ENCODE measurements at regions not wholly inside any gene's neighbourhood (a gene's known extent, or its start where the extent isn't known, plus 50 kb on each side); places are given as distances from the start of the nearest gene placed in this dataset.

DNA sequence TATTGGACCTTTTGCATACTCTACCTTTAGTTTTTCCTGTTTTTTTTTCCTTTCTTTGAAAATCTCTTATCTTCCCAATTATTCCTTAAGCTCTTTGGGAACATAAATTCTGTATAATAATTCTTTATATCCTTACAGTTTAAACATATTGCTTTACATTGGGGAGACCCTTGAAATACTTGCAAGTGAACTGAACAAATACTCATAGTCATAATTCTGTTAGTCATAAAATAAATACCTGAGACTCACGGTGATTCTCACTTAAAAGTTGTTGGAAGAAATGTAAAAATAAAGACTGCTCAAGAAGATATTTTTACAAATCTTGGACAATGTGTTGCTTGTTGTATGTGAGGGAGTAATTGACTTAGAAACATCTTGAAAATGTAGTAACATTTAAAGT is 515.2 kb upstream of the POT1 start:
- TF ChIP-seq, protein P1, sequence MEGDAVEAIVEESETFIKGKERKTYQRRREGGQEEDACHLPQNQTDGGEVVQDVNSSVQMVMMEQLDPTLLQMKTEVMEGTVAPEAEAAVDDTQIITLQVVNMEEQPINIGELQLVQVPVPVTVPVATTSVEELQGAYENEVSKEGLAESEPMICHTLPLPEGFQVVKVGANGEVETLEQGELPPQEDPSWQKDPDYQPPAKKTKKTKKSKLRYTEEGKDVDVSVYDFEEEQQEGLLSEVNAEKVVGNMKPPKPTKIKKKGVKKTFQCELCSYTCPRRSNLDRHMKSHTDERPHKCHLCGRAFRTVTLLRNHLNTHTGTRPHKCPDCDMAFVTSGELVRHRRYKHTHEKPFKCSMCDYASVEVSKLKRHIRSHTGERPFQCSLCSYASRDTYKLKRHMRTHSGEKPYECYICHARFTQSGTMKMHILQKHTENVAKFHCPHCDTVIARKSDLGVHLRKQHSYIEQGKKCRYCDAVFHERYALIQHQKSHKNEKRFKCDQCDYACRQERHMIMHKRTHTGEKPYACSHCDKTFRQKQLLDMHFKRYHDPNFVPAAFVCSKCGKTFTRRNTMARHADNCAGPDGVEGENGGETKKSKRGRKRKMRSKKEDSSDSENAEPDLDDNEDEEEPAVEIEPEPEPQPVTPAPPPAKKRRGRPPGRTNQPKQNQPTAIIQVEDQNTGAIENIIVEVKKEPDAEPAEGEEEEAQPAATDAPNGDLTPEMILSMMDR (IDR thresholded peaks at IDR 0.05): no peak
- no peak for TF ChIP-seq EZH2 (IDR thresholded peaks at IDR 0.05)
- no peak for TF ChIP-seq EZH2phosphoT487 (IDR thresholded peaks at IDR 0.05)
